Thoracic aorta (tissue), 2 donors: ENCODE measurements at regions not wholly inside any gene's neighbourhood (a gene's known extent, or its start where the extent isn't known, plus 50 kb on each side); places are given as distances from the start of the nearest gene placed in this dataset.

ENCODE experiments used
- ATAC-seq: fragments of 150-250 bp; one replicate; pipeline ENCODE4 v1.8.0; 2017; ENCODE audit warnings: low read depth; ENCODE audit not compliant: insufficient number of reproducible peaks, low FRiP score
- DNase-seq: peaks from one replicate; pipeline ENCODE4 v3.0.0-alpha.2; 2020; ENCODE audit warnings: low spot score
- H3K27ac ChIP-seq, 2 donors: fragments of 200-600 bp; sonication (generic); 1 replicate in 1 of 2; 2 replicates in 1 of 2; pipeline ENCODE4 v1.5.1; 2016; ENCODE audit warnings: mild to moderate bottlenecking in 2 of 2, moderate library complexity in 2 of 2
- H3K27me3 ChIP-seq: fragments of 200-600 bp; sonication (generic); replicated peaks from 2 replicates; pipeline ENCODE4 v1.6.0; 2016; ENCODE audit warnings: mild to moderate bottlenecking; ENCODE audit not compliant: insufficient read depth
- H3K36me3 ChIP-seq: fragments of 200-600 bp; sonication (generic); one replicate; pipeline ENCODE4 v1.5.1; 2016
- H3K4me1 ChIP-seq, 2 donors: fragments of 200-600 bp; sonication (generic); 1 replicate in 1 of 2; 2 replicates in 1 of 2; pipeline versions ENCODE4 v1.5.1 to v1.6.0; 2016; ENCODE audit warnings: low read depth in 2 of 2, mild to moderate bottlenecking in 1 of 2; ENCODE audit not compliant: control insufficient read depth in 1 of 2
- H3K4me3 ChIP-seq: fragments of 200-600 bp; sonication (generic); 2 replicates; pipeline ENCODE4 v1.5.1; 2016; ENCODE audit warnings: mild to moderate bottlenecking
- H3K9me3 ChIP-seq: fragments of 200-600 bp; sonication (generic); 2 replicates; pipeline ENCODE4 v1.5.1; 2016
- TF ChIP-seq, protein P1 (sequence below): fragments of 200-600 bp; sonication (generic); IDR thresholded peaks from one replicate; pipeline ENCODE4 v1.5.1; 2019; ENCODE audit warnings: antibody characterized with exemption

DNA sequence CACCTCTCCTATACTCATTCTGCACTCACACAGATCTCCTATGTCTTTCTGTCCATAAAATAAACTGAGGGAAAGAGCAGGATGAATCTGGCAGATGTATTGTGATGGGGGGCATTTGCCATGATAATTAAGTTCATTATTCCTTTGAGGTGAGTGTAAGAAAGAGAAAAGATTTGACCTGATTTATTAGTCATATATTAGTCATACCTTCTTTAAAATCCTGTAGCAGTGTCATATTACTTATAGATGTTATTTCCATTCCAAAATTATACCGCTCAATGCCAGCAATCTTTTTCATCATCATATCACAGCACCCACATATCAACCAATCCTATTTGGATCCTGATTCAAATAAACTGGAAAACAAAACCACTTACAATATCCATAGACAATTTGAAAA, 733.3 kb upstream of the SLC35B3 start:
- Histone ChIP-seq H3K27me3 (no peaks in the 10 kb centered on the region), H3K9me3 (no peaks in the 10 kb centered on the region), H3K36me3 (no peaks in the 10 kb centered on the region), H3K4me3 (no peak overlapping the region), H3K27ac (no peak overlapping the region), H3K4me1 (no peaks in the 10 kb centered on the region)
- TF ChIP-seq, protein P1, sequence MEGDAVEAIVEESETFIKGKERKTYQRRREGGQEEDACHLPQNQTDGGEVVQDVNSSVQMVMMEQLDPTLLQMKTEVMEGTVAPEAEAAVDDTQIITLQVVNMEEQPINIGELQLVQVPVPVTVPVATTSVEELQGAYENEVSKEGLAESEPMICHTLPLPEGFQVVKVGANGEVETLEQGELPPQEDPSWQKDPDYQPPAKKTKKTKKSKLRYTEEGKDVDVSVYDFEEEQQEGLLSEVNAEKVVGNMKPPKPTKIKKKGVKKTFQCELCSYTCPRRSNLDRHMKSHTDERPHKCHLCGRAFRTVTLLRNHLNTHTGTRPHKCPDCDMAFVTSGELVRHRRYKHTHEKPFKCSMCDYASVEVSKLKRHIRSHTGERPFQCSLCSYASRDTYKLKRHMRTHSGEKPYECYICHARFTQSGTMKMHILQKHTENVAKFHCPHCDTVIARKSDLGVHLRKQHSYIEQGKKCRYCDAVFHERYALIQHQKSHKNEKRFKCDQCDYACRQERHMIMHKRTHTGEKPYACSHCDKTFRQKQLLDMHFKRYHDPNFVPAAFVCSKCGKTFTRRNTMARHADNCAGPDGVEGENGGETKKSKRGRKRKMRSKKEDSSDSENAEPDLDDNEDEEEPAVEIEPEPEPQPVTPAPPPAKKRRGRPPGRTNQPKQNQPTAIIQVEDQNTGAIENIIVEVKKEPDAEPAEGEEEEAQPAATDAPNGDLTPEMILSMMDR = no peak
- ATAC-seq = no peak
- no peak for DNase-seq

DNA sequence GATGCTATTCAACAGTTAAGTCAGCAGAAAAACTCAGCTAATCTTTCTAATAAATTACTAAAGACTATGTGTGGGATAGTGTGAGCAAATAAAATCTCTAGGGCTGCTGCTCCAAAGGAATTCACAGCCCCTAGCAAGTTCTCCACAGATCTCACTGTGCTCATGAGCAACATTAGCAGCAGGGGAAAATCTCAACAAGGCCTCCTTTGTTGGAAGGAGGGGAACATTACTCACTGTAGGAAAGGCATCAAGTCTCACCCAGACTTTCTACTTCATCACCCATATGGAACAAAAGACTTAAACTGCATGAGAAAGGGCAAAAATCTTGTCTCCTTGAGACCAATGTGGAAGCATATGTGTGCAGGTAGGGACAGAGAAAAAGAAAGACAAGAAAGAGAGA, 726.4 kb upstream of the SLC35B3 start:
- no peak for ATAC-seq
- TF ChIP-seq, protein P1 = no peak

DNA sequence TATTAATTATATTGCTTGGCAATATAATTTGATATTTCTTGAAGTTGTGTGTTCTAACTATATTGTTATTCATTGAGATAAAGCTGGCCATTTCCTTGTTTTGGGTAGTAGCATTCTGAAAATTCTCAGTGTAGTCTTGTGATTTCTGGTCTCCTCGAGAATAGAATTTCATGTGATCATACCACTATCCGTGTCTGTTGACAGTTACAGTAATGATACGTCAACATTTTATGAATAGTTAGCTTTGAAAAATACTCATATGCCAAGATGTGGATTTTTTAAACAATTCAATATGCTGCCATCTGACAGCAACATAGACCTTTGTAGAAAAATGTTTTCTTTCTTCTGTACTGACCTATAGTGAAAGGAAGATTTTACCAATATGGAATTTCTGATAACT, 723.7 kb upstream of the SLC35B3 start:
- Histone ChIP-seq H3K4me1 (no peaks in the 10 kb centered on the region), H3K27ac (no peak overlapping the region), H3K27me3 (no peaks in the 10 kb centered on the region), H3K4me3 (no peak overlapping the region), H3K9me3 (peaks cover 4% of the 10 kb centered on the region), H3K36me3 (no peaks in the 10 kb centered on the region)
- no peak for DNase-seq
- TF ChIP-seq, protein P1 = no peak
- no peak for ATAC-seq

More for the DNA sequence above, 726.4 kb upstream of the SLC35B3 start:
- H3K4me1 ChIP-seq = no peaks in the 10 kb centered on the region
- no peaks in the 10 kb centered on the region for H3K36me3 ChIP-seq
- no peak overlapping the region for H3K4me3 ChIP-seq
- no peak for DNase-seq
- H3K9me3 ChIP-seq = peaks cover 4% of the 10 kb centered on the region
- H3K27me3 ChIP-seq = no peaks in the 10 kb centered on the region
- H3K27ac ChIP-seq = no peak overlapping the region

DNA sequence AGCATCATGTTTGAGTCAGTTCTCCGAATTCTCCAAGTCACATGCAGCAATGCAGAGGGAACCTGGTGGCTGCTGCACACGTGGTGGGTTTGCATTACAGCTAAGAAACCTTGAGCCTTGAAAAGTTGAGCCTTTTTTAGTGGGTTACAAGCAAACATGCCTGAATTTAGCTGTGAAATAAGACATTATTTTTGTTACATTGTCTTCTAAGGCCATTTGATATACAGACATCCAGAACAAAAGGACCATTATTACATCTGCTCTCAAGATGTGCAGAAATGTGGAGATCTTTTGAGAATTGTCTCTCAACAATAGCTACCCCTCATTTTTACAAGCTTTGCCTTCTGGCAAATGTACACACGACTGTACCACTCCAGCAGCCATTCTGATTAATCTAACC, 720.5 kb upstream of the SLC35B3 start:
- Histone ChIP-seq H3K36me3 (no peaks in the 10 kb centered on the region), H3K4me1 (no peaks in the 10 kb centered on the region), H3K4me3 (no peak overlapping the region), H3K9me3 (no peaks in the 10 kb centered on the region), H3K27ac (no peak overlapping the region), H3K27me3 (no peaks in the 10 kb centered on the region)
- no peak for ATAC-seq
- TF ChIP-seq, protein P1 = no peak
- DNase-seq = no peak

DNA sequence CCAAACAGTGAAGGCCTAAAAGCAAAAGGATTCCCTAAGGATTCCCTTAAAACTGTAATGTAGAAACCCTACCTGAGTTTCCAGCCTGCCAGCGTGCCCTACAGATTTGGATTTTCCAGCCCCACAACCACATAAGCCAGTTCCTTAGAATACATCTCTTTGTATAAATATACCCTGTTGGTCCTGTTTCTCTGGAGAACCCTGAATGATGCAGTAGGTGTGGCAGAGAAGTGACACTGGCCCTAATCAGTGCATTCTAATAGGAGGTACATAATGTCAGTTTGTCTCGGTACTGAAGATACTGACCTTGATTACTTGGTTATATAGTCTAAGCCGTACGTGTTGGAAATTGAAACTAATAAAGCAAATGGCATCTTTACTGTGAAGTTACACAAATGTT, 707.8 kb upstream of the SLC35B3 start:
- Histone ChIP-seq H3K36me3 (no peaks in the 10 kb centered on the region), H3K4me1 (no peaks in the 10 kb centered on the region), H3K9me3 (no peaks in the 10 kb centered on the region), H3K27ac (no peak overlapping the region), H3K4me3 (no peak overlapping the region), H3K27me3 (no peaks in the 10 kb centered on the region)
- ATAC-seq (no peak), DNase-seq (no peak)
- TF ChIP-seq, protein P1 = no peak
